SK-N-SH (cell line): ENCODE measurements at regions not wholly inside any gene's neighbourhood (a gene's known extent, or its start where the extent isn't known, plus 50 kb on each side); places are given as distances from the start of the nearest gene placed in this dataset.

Source experiments
- CTCF ChIA-PET: fragments of 300-600, 350-600 bp; formaldehyde crosslinking; extraction: SDS; loops from one replicate; lab custom pipeline; 2021; lab: Yijun Ruan, JAX
- POLR2A ChIA-PET: fragments of 350-600 bp; sonication (Branson Sonifier 250); formaldehyde crosslinking; extraction: SDS; loops from one replicate; lab custom pipeline; 2020; ENCODE audit warnings: antibody characterized with exemption, inconsistent platforms; lab: Yijun Ruan, JAX
- DNase-seq: peaks from one replicate; pipeline ENCODE4 v3.0.0; 2012
- H2AFZ ChIP-seq: fragments of 200-600 bp; sonication (generic); 2 replicates; pipeline ENCODE4 v1.8.1; 2016; ENCODE audit warnings: antibody characterized with exemption, mild to moderate bottlenecking, low read depth
- H3F3A ChIP-seq: fragments of 200-600 bp; sonication (generic); replicated peaks from 2 replicates; pipeline ENCODE3; 2016; ENCODE audit warnings: antibody characterized with exemption, mild to moderate bottlenecking; ENCODE audit not compliant: insufficient read depth
- H3K27ac ChIP-seq, 2 experiments: fragments of 200-500 bp in 1 of 2; fragments of 200-600 bp in 1 of 2; sonication (Bioruptor generic) in 1 of 2; sonication (generic), shearing (Covaris generic) in 1 of 2; 2 replicates each; pipeline versions ENCODE4 v1.5.1 to v1.6.1; 2014 to 2016; ENCODE audit warnings: low read depth in 2 of 2, inconsistent platforms in 1 of 2, low read length in 1 of 2, mild to moderate bottlenecking in 1 of 2, mixed read lengths in 1 of 2
- H3K27me3 ChIP-seq: fragments of 200-600 bp; sonication (generic), shearing (Covaris generic); 2 replicates; pipeline ENCODE4 v1.6.1; 2016; ENCODE audit warnings: mixed run types; ENCODE audit not compliant: insufficient read depth
- H3K36me3 ChIP-seq, 2 experiments: fragments of 200-500 bp in 1 of 2; fragments of 200-600 bp in 1 of 2; sonication (Bioruptor generic) in 1 of 2; sonication (generic) in 1 of 2; replicated peaks in 1 of 2; 2 replicates each; pipeline versions ENCODE3 to v1.5.1; 2014 to 2016; ENCODE audit warnings: low read length in 1 of 2, mild to moderate bottlenecking in 1 of 2; ENCODE audit not compliant: insufficient read depth in 2 of 2, control insufficient read depth in 1 of 2
- H3K4me1 ChIP-seq, 2 experiments: fragments of 200-500 bp in 1 of 2; fragments of 200-600 bp in 1 of 2; sonication (Bioruptor generic) in 1 of 2; sonication (generic), shearing (Covaris generic) in 1 of 2; 2 replicates each; pipeline versions ENCODE4 v1.5.1 to v1.6.1; 2014 to 2016; ENCODE audit warnings: low read depth in 1 of 2, low read length in 1 of 2, mixed run types in 1 of 2; ENCODE audit not compliant: insufficient read depth in 2 of 2, control insufficient read depth in 1 of 2
- H3K4me2 ChIP-seq: fragments of 200-600 bp; sonication (generic), shearing (Covaris generic); 2 replicates; pipeline ENCODE4 v1.6.1; 2017; ENCODE audit warnings: mixed run types
- H3K4me3 ChIP-seq, 2 experiments: fragments of 200-500 bp in 1 of 2; fragments of 200-600 bp in 1 of 2; sonication (Bioruptor generic) in 1 of 2; sonication (generic), shearing (Covaris generic) in 1 of 2; 2 replicates each; pipeline versions ENCODE4 v1.5.1 to v1.8.1; 2014 to 2016; ENCODE audit warnings: low read depth in 2 of 2, inconsistent platforms in 1 of 2, low read length in 1 of 2, mild to moderate bottlenecking in 1 of 2, mixed read lengths in 1 of 2, moderate library complexity in 1 of 2
- H3K79me2 ChIP-seq: fragments of 200-600 bp; sonication (generic); 2 replicates; pipeline ENCODE4 v1.8.1; 2017; ENCODE audit warnings: mild to moderate bottlenecking; ENCODE audit not compliant: insufficient read depth
- H3K9ac ChIP-seq: fragments of 200-600 bp; sonication (generic); 2 replicates; pipeline ENCODE4 v1.6.1; 2017; ENCODE audit warnings: mixed run types
- H3K9me2 ChIP-seq: fragments of 200-600 bp; sonication (generic); 2 replicates; pipeline ENCODE4 v1.6.1; 2017; ENCODE audit warnings: mixed run types
- H3K9me3 ChIP-seq: fragments of 200-600 bp; sonication (generic); 2 replicates; pipeline ENCODE4 v1.6.1; 2017; ENCODE audit warnings: mixed run types, mild to moderate bottlenecking, moderate library complexity
- H4K20me1 ChIP-seq: fragments of 200-600 bp; sonication (generic); 2 replicates; pipeline ENCODE4 v1.6.1; 2017; ENCODE audit warnings: mild to moderate bottlenecking, mixed run types; ENCODE audit not compliant: insufficient read depth
- CTCF ChIP-seq: fragments of 200-600 bp; sonication (generic); IDR thresholded peaks from 2 replicates; pipeline ENCODE4 v1.6.1; 2017; ENCODE audit warnings: antibody characterized with exemption, mild to moderate bottlenecking, moderate library complexity
- ELF1 ChIP-seq: IDR thresholded peaks from 2 replicates; pipeline ENCODE4 v1.4.0; 2012
- GATA2 ChIP-seq: sonication (generic); formaldehyde crosslinking; IDR thresholded peaks from 2 replicates; pipeline ENCODE4 v1.5.0; 2020; ENCODE audit warnings: mild to moderate bottlenecking, missing genetic modification reagents
- MAX ChIP-seq: IDR thresholded peaks from 2 replicates; pipeline ENCODE4 v1.4.0; 2012; ENCODE audit warnings: low read depth
- NRF1 ChIP-seq: IDR thresholded peaks from 2 replicates; pipeline ENCODE4 v1.6.1; 2012; ENCODE audit warnings: low read depth, mild to moderate bottlenecking, low read length
- RAD21 ChIP-seq: IDR thresholded peaks from 2 replicates; pipeline ENCODE4 v1.6.1; 2012; ENCODE audit warnings: mild to moderate bottlenecking, low read length
- REST ChIP-seq: IDR thresholded peaks from 2 replicates; pipeline ENCODE4 v1.6.1; 2012; ENCODE audit warnings: mild to moderate bottlenecking, low read depth, low read length, moderate library complexity
- RFX5 ChIP-seq: IDR thresholded peaks from 2 replicates; pipeline ENCODE4 v1.6.1; 2012; ENCODE audit warnings: mild to moderate bottlenecking, improper control_type of control experiment, low read length
- RXRA ChIP-seq: IDR thresholded peaks from 2 replicates; pipeline ENCODE4 v1.4.0; 2012; ENCODE audit warnings: low read depth, mild to moderate bottlenecking, borderline replicate concordance
- SMC3 ChIP-seq: IDR thresholded peaks from 2 replicates; pipeline ENCODE4 v1.6.1; 2012; ENCODE audit warnings: low read depth, low read length, improper control_type of control experiment
- TAF1 ChIP-seq: IDR thresholded peaks from 2 replicates; pipeline ENCODE4 v1.6.1; 2012; ENCODE audit warnings: low read depth, mild to moderate bottlenecking, low read length, moderate library complexity, borderline replicate concordance
- TEAD4 ChIP-seq: IDR thresholded peaks from 2 replicates; pipeline ENCODE4 v1.4.0; 2012; ENCODE audit warnings: mild to moderate bottlenecking, borderline replicate concordance; ENCODE audit not compliant: insufficient read depth
- YY1 ChIP-seq: IDR thresholded peaks from 2 replicates; pipeline ENCODE4 v1.4.0; 2012; ENCODE audit warnings: low read depth, mild to moderate bottlenecking
- WGBS: methylation state at CpG from one replicate; pipeline ENCODE4 v1.1.6; 2017; ENCODE audit warnings: low lambda C conversion rate; 5-methylcytosine and 5-hydroxymethylcytosine counted together
- TF ChIP-seq, protein P1 (sequence below): IDR thresholded peaks from 2 replicates; pipeline ENCODE4 v1.4.0; 2012; ENCODE audit warnings: low read depth, borderline replicate concordance

DNA sequence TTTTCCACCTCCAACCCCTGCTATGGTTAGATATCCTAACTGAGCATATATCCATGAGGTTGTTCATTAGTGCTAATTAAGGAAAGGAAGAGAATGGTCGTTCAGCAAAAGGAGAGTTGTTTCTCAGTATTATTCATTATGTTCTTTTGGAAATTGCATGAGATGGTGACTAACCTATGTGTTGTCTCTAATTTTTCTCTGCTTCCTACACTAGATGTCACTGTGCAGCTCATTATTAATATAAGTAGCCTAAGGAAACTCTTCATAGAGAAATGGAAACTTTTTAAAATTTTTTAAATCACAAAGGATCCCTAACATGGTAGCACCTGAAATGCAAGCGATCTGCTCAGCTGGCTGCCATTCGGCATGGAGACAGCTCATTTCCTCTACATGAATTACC lies 67.7 kb upstream of the FAM9A start:
- Histone ChIP-seq H2AFZ (no peak overlapping the region), H3K4me2 (no peak overlapping the region), H3K79me2 (no peaks in the 10 kb centered on the region), H3K36me3 (no peaks in the 10 kb centered on the region), H3K4me1 (no peaks in the 10 kb centered on the region; a peak in 1 of 4 replicates), H3F3A (no peaks in the 10 kb centered on the region), H3K9ac (no peak overlapping the region), H3K9me2 (no peaks in the 10 kb centered on the region), H4K20me1 (no peaks in the 10 kb centered on the region), H3K9me3 (no peaks in the 10 kb centered on the region), H3K4me3 (no peak overlapping the region), H3K27me3 (no peaks in the 10 kb centered on the region), H3K27ac (no peak overlapping the region)
- no peak for DNase-seq
- ChIA-PET POLR2A (no interaction called here), CTCF (no interaction called here)
- TF ChIP-seq NRF1: no peak
- peak; percentile 39; the same call in 1 of the 2 replicates for TF ChIP-seq RAD21
- peak; percentile 33 for TF ChIP-seq CTCF
- 13% methylated on average over 3 of the region's 3 CpGs for WGBS

DNA sequence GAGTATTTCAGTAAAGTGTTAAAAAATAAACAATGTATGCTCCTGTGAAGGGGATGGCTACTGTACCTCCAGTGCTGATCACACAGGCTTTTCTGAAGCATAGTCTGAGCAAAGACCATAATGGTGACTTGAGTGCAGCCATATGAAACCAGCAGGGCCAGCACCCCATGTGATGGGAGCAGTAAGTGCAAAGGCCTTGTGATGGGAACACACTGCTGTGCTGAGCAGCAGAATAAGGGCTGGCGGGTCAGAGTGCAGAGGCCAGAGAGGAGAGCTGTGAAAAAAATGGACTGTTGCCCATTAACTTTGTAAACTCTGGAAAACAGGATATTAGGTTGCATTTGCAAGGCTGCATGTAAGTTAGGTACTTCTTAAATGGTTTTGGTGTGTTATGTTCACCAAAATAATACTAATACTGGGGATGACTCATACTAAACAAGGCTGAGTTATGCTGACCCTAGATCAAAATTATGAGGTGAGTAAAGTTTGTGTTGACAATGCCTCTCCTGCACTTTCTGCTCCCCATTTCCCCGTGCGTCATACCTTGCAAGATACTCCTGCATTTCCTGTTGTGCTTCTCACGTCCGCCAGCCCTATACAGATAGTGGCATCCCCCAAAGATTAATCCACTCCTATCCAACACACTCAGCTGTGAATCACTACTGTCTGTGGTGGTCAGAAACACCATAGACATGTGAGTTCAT lies 67.0 kb upstream of the FAM9A start:
- POLR2A ChIA-PET: no interaction called here
- Histone ChIP-seq H3K27me3 (no peaks in the 10 kb centered on the region), H3K27ac (no peak overlapping the region), H3K9me3 (no peaks in the 10 kb centered on the region), H4K20me1 (no peaks in the 10 kb centered on the region), H2AFZ (no peak overlapping the region), H3K36me3 (no peaks in the 10 kb centered on the region), H3K9me2 (no peaks in the 10 kb centered on the region), H3F3A (no peaks in the 10 kb centered on the region), H3K4me1 (no peaks in the 10 kb centered on the region; a peak in 1 of 4 replicates), H3K4me3 (no peak overlapping the region), H3K79me2 (no peaks in the 10 kb centered on the region)
- 11% methylated on average over 5 of the region's 5 CpGs for WGBS
- TF ChIP-seq REST: no peak
- TF ChIP-seq ELF1: no peak
- no peak for TF ChIP-seq YY1
- TF ChIP-seq MAX: no peak
- no peak for TF ChIP-seq TEAD4
- no peak for TF ChIP-seq SMC3
- TF ChIP-seq, protein P1, sequence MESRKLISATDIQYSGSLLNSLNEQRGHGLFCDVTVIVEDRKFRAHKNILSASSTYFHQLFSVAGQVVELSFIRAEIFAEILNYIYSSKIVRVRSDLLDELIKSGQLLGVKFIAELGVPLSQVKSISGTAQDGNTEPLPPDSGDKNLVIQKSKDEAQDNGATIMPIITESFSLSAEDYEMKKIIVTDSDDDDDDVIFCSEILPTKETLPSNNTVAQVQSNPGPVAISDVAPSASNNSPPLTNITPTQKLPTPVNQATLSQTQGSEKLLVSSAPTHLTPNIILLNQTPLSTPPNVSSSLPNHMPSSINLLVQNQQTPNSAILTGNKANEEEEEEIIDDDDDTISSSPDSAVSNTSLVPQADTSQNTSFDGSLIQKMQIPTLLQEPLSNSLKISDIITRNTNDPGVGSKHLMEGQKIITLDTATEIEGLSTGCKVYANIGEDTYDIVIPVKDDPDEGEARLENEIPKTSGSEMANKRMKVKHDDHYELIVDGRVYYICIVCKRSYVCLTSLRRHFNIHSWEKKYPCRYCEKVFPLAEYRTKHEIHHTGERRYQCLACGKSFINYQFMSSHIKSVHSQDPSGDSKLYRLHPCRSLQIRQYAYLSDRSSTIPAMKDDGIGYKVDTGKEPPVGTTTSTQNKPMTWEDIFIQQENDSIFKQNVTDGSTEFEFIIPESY: no peak
- TF ChIP-seq RXRA: no peak
- TF ChIP-seq TAF1: no peak
- TF ChIP-seq RFX5: no peak
- TF ChIP-seq GATA2 (CRISPR knock-in tag): no peak
- TF ChIP-seq, all 33 proteins: peak for 0
- Histone ChIP-seq H3K9ac (no peak overlapping the region), H3K4me2 (no peak overlapping the region)
- CTCF ChIA-PET: no interaction called here
- DNase-seq: no peak
